B cell (primary cell): ENCODE measurements at regions not wholly inside any gene's neighbourhood (a gene's known extent, or its start where the extent isn't known, plus 50 kb on each side); places are given as distances from the start of the nearest gene placed in this dataset.

Experiments
- ATAC-seq: fragments of 200-7000 bp; cut with Tn5 transposase; one replicate; pipeline ENCODE4 v1.10.0; 2021; ENCODE audit warnings: low read depth, mild to moderate bottlenecking, moderate number of reproducible peaks, moderate library complexity
- CTCF ChIA-PET: fragments of 350-600 bp; sonication (Branson Sonifier 250); formaldehyde crosslinking; loops from one replicate; lab custom pipeline; 2021; ENCODE audit warnings: antibody characterized with exemption, inconsistent platforms; lab: Charles Lee
- POLR2A ChIA-PET: fragments of 350-600 bp; sonication (Branson Sonifier 250); formaldehyde crosslinking; loops from one replicate; lab custom pipeline; 2021; ENCODE audit warnings: antibody characterized with exemption; lab: Charles Lee
- DNase-seq: peaks from one replicate; pipeline ENCODE4 v3.0.0; 2013
- H2AFZ ChIP-seq: 2 replicates; pipeline ENCODE4 v1.6.1; 2012; ENCODE audit warnings: mild to moderate bottlenecking, low read depth, low read length; ENCODE audit not compliant: insufficient read depth, poor library complexity, severe bottlenecking
- H3K27ac ChIP-seq, 2 donors: 1 replicate in 1 of 2; 2 replicates in 1 of 2; pipeline ENCODE4 v1.5.1; 2012 to 2013; ENCODE audit warnings: low read length in 2 of 2, mild to moderate bottlenecking in 2 of 2, moderate library complexity in 1 of 2
- H3K27me3 ChIP-seq, 4 experiments: fragments of 200-600 bp in 1 of 4; sonication (generic) in 1 of 4; replicated peaks in 1 of 4; 1 replicate in 2 of 4; 2 replicates in 2 of 4; pipeline versions ENCODE4 v1.6.1 to v1.7.0; 2013 to 2016; ENCODE audit warnings: low read length in 3 of 4, mild to moderate bottlenecking in 2 of 4, mixed read lengths in 1 of 4, moderate library complexity in 1 of 4; ENCODE audit not compliant: insufficient read depth in 4 of 4, control insufficient read depth in 3 of 4; ENCODE audit errors: control extremely low read depth in 1 of 4
- H3K36me3 ChIP-seq, 2 experiments: replicated peaks in 1 of 2; 1 replicate in 1 of 2; 2 replicates in 1 of 2; pipeline versions ENCODE4 v1.6.1 to v1.7.1; 2013; ENCODE audit warnings: low read length in 1 of 2; ENCODE audit not compliant: insufficient read depth in 2 of 2, control insufficient read depth in 1 of 2; ENCODE audit errors: control extremely low read depth in 1 of 2, extremely low read depth in 1 of 2
- H3K4me1 ChIP-seq, 2 donors: fragments of 200-600 bp in 1 of 2; sonication (generic) in 1 of 2; 1 replicate in 1 of 2; 2 replicates in 1 of 2; pipeline versions ENCODE4 v1.5.1 to v1.6.1; 2013 to 2017; ENCODE audit warnings: low read length in 2 of 2; ENCODE audit not compliant: control insufficient read depth in 2 of 2, insufficient read depth in 2 of 2
- H3K4me2 ChIP-seq: replicated peaks from 2 replicates; pipeline ENCODE3; 2012; ENCODE audit warnings: mild to moderate bottlenecking, low read depth, low read length; ENCODE audit not compliant: poor library complexity, severe bottlenecking
- H3K4me3 ChIP-seq, 5 experiments: fragments of 200-600 bp in 1 of 5; sonication (generic) in 1 of 5; 1 replicate in 3 of 5; 2 replicates in 2 of 5; pipeline versions ENCODE4 v1.5.1 to v1.7.0; 2011 to 2016; ENCODE audit warnings: low read length in 4 of 5, mild to moderate bottlenecking in 4 of 5, low read depth in 2 of 5, control low read depth in 1 of 5, moderate library complexity in 1 of 5; ENCODE audit not compliant: insufficient read depth in 1 of 5; ENCODE audit errors: control extremely low read depth in 1 of 5, extremely low read depth in 1 of 5
- H3K79me2 ChIP-seq: fragments of 200-600 bp; sonication (generic); one replicate; pipeline ENCODE4 v1.6.0; 2016; ENCODE audit warnings: low read length; ENCODE audit not compliant: control insufficient read depth, insufficient read depth
- H3K9ac ChIP-seq: fragments of 200-600 bp; sonication (generic); 2 replicates; pipeline ENCODE4 v1.6.1; 2017; ENCODE audit warnings: mild to moderate bottlenecking, low read length, moderate library complexity
- H3K9me3 ChIP-seq, 3 donors: one replicate each; pipeline versions ENCODE4 v1.6.1 to v1.7.1; 2013; ENCODE audit warnings: low read length in 2 of 3; ENCODE audit not compliant: control insufficient read depth in 2 of 3, insufficient read depth in 1 of 3; ENCODE audit errors: control extremely low read depth in 1 of 3
- H4K20me1 ChIP-seq: 2 replicates; pipeline ENCODE4 v1.6.0; 2012; ENCODE audit warnings: mild to moderate bottlenecking, low read length; ENCODE audit not compliant: insufficient read depth, control insufficient read depth, poor library complexity, severe bottlenecking
- H3K27ac Mint-ChIP-seq: one replicate; pipeline ENCODE4 v1.8.0; 2021; ENCODE audit warnings: mixed read lengths
- H3K27me3 Mint-ChIP-seq: one replicate; pipeline ENCODE4 v1.8.0; 2021; ENCODE audit warnings: mixed read lengths
- H3K4me1 Mint-ChIP-seq: one replicate; pipeline ENCODE4 v1.8.0; 2021; ENCODE audit warnings: mixed read lengths
- H3K4me3 Mint-ChIP-seq: one replicate; pipeline ENCODE4 v1.8.0; 2021; ENCODE audit warnings: mixed read lengths
- H3K9me3 Mint-ChIP-seq: one replicate; pipeline ENCODE4 v1.8.0; 2022; ENCODE audit warnings: mixed read lengths; ENCODE audit not compliant: insufficient read depth
- CTCF ChIP-seq: fragments of 200-600 bp; IDR thresholded peaks from one replicate; pipeline ENCODE4 v1.8.0; 2022; ENCODE audit warnings: antibody characterized with exemption, mild to moderate bottlenecking
- EZH2 ChIP-seq: IDR thresholded peaks from 2 replicates; pipeline ENCODE4 v1.6.1; 2012; ENCODE audit warnings: borderline replicate concordance, low read depth, mild to moderate bottlenecking, moderate library complexity, low read length; ENCODE audit not compliant: insufficient read depth, poor library complexity, severe bottlenecking
- WGBS: methylation state at CpG from one replicate; pipeline ENCODE4 v1.1.5; 2013; ENCODE audit warnings: missing lambda C conversion rate; ENCODE audit not compliant: insufficient coverage; 5-methylcytosine and 5-hydroxymethylcytosine counted together
- intact Hi-C: fragments of 100-400 bp; cut with micrococcal nuclease; formaldehyde crosslinking; loops from one replicate; pipeline ENCODE4 v1.10.0; 2022

GRCh38 chr18:47677952-47678351, 252.5 kb downstream of the SMAD2 start:
- Histone ChIP-seq H3K36me3 (no peaks in the 10 kb centered on the region), H3K4me3 (no peak overlapping the region), H3K4me1 (peaks cover 29 to 60% of the 10 kb centered on the region in 2 donors), H3K4me2 (peak overlapping the region; percentile 18), H3K9ac (no peak overlapping the region), H2AFZ (no peak overlapping the region), H3K79me2 (no peaks in the 10 kb centered on the region), H3K9me3 (no peaks in the 10 kb centered on the region), H3K27me3 (no peaks in the 10 kb centered on the region), H4K20me1 (no peaks in the 10 kb centered on the region), H3K27ac (peak overlapping the region; percentile 35 to 42)
- DNase-seq (no peak), ATAC-seq (peak; percentile 42)
- Mint-ChIP-seq H3K27me3 (no peaks in the 10 kb centered on the region), H3K27ac (peak overlapping the region; percentile 83), H3K4me3 (peak overlapping the region; percentile 36), H3K9me3 (no peaks in the 10 kb centered on the region), H3K4me1 (peaks cover 56% of the 10 kb centered on the region)
- intact Hi-C loops, result no loop called here
- TF ChIP-seq EZH2, result no peak
- no peak for TF ChIP-seq CTCF
- CTCF ChIA-PET, result interaction anchor here (1.2 kb wide), 1 partner anchor 8 kb away, joined by 3 read pairs; no protein-coding TSS in a partner anchor
- no CpG with 5 or more reads among the region's 3 CpGs for WGBS
- POLR2A ChIA-PET, result no interaction called here

DNA sequence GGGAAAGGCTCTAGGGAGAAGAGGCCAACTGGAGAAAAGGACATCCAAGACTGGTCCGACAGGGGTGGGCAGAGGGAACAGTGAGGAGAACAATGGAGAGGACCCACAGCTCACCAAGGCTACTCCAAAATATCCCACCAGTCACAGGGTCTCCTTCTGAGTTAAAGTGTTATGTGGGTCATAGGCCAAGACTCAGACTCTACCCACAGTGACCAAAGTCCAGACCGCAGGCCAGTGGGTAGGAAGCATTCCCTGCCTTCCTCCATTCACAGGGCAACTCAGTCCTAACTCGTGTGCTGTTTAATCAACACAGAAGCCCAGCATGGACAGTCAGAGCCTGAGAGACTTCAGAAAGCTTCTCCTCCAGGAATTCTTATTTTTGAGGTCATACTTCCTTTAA, 260.6 kb downstream of the SMAD2 start:
- Histone ChIP-seq H3K4me2 (no peak overlapping the region), H3K27ac (no peak overlapping the region), H3K9ac (no peak overlapping the region), H3K4me1 (no peaks in the 10 kb centered on the region), H3K9me3 (no peaks in the 10 kb centered on the region), H3K79me2 (no peaks in the 10 kb centered on the region), H3K27me3 (peaks cover 0 to 6% (median 0%) of the 10 kb centered on the region in 4 experiments), H3K4me3 (no peak overlapping the region), H4K20me1 (no peaks in the 10 kb centered on the region), H2AFZ (no peak overlapping the region), H3K36me3 (no peaks in the 10 kb centered on the region)
- no peak for DNase-seq
- WGBS, result 80% methylated on average over 3 of the region's 3 CpGs
- no peak for ATAC-seq
- CTCF ChIA-PET, result no interaction called here
- peaks cover 13% of the 10 kb centered on the region for H3K27me3 Mint-ChIP-seq
- H3K27ac Mint-ChIP-seq, result no peak overlapping the region
- H3K4me3 Mint-ChIP-seq, result no peak overlapping the region
- intact Hi-C loops, result no loop called here
- TF ChIP-seq CTCF (no peak), EZH2 (no peak)
- no peaks in the 10 kb centered on the region for H3K4me1 Mint-ChIP-seq
- POLR2A ChIA-PET, result no interaction called here
- H3K9me3 Mint-ChIP-seq, result peaks cover 2% of the 10 kb centered on the region
